ENCODE measurements at regions not wholly inside any gene's neighbourhood (a gene's known extent, or its start where the extent isn't known, plus 50 kb on each side); places are given as distances from the start of the nearest gene placed in this dataset.

DNA sequence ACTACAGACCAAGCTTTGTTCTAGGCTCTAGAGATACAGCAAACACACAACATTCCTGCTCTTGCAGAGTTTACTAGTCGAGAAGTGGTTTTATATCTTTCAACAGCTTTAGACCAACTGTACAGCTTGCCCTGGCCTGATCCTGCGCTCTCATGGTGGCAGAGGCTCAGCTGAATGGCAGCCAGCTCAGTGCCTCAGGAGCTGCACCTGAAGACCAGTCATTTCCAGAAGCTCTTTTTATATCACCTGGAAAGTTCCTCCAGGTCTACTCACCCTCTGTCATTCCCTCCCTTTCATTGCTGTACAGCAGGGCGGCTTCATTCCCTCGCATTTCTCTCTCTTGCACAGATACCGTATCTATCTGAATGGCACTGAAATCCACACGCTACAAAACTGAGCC is 319.8 kb downstream of the GATA3 start:
- Histone ChIP-seq H2AFZ (no peak overlapping the region), H3K4me1 (replicated peaks; ENCODE audit: insufficient read depth) (peaks cover 5% of the 10 kb centered on the region; the same call in 1 of the 2 replicates), H3K27ac (no peak overlapping the region), H3F3A (ENCODE audit: insufficient read depth, low read depth) (0 out of 2 replicates have a peak, but pooled peaks cover 5% of the 10 kb centered on the region), H3K27me3 (ENCODE audit: insufficient read depth, low read depth) (no peaks in the 10 kb centered on the region), H3K9me3 (ENCODE audit: insufficient read depth, low read depth) (0 out of 2 replicates have a peak, but pooled peaks cover 3% of the 10 kb centered on the region), H3K9me2 (ENCODE audit: insufficient read depth) (no peaks in the 10 kb centered on the region), H3K4me2 (no peak overlapping the region), H3K36me3 (ENCODE audit: low read depth) (no peaks in the 10 kb centered on the region), H3K4me3 (no peak overlapping the region), H4K20me1 (ENCODE audit: insufficient read depth) (no peaks in the 10 kb centered on the region), H3K79me2 (ENCODE audit: low read depth) (no peaks in the 10 kb centered on the region)
- no TSS peak for BruUV-seq (replicated peaks)
- DNase-seq, result no peak
- intact Hi-C loops (cut with micrococcal nuclease; ENCODE audit: unreplicated experiment), result no loop called here
- TF ChIP-seq, protein P1, sequence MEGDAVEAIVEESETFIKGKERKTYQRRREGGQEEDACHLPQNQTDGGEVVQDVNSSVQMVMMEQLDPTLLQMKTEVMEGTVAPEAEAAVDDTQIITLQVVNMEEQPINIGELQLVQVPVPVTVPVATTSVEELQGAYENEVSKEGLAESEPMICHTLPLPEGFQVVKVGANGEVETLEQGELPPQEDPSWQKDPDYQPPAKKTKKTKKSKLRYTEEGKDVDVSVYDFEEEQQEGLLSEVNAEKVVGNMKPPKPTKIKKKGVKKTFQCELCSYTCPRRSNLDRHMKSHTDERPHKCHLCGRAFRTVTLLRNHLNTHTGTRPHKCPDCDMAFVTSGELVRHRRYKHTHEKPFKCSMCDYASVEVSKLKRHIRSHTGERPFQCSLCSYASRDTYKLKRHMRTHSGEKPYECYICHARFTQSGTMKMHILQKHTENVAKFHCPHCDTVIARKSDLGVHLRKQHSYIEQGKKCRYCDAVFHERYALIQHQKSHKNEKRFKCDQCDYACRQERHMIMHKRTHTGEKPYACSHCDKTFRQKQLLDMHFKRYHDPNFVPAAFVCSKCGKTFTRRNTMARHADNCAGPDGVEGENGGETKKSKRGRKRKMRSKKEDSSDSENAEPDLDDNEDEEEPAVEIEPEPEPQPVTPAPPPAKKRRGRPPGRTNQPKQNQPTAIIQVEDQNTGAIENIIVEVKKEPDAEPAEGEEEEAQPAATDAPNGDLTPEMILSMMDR (conservative IDR thresholded peaks at IDR 0.05), result no peak
- no peak for TF ChIP-seq EZH2 (IDR thresholded peaks at IDR 0.05; ENCODE audit: low read depth)
- ChIA-PET CTCF (no interaction called here), POLR2A (ENCODE audit: unreplicated experiment) (interaction anchor here (0.6 kb wide), 1 partner anchor 320 kb away, joined by 11 read pairs; the partner anchor contains the start of gene GATA3)

DNA sequence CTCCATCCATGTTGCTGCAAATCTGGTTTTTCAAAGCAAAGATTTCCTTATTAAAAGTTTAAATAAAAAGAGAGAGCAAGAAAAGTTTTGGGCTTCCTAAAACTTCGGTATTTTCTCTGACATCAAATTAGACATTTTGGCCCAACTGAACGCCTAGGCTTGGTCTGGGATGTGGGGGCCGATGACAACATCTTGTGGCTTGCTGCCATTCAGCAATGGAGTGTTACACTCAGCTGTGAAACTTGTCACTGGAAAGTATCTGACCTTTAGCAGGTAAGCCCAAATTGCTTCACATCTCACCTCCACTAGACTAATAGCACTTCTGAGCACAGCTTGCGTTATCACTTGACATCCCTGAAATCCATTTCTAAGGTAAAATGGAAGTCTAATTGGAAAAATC is 320.6 kb downstream of the GATA3 start:
- intact Hi-C loops (cut with micrococcal nuclease; ENCODE audit: unreplicated experiment), result no loop called here
- TF ChIP-seq, protein P1 (conservative IDR thresholded peaks at IDR 0.05), result no peak
- no peak for TF ChIP-seq EZH2 (IDR thresholded peaks at IDR 0.05; ENCODE audit: low read depth)
- H3K4me3 ChIP-seq, result no peak overlapping the region
- H3K36me3 ChIP-seq (ENCODE audit: low read depth), result no peaks in the 10 kb centered on the region
- POLR2A ChIA-PET (ENCODE audit: unreplicated experiment), result no interaction called here
- no peaks in the 10 kb centered on the region for H3K27me3 ChIP-seq (ENCODE audit: insufficient read depth, low read depth)
- DNase-seq, result no peak
- no peaks in the 10 kb centered on the region for H3K79me2 ChIP-seq (ENCODE audit: low read depth)
- CTCF ChIA-PET, result interaction anchor here (0.7 kb wide), 1 partner anchor 71 kb away, joined by 7 read pairs; no protein-coding TSS in a partner anchor
- H3K27ac ChIP-seq, result no peak overlapping the region
- H4K20me1 ChIP-seq (ENCODE audit: insufficient read depth), result no peaks in the 10 kb centered on the region
- 0 out of 2 replicates have a peak, but pooled peaks cover 3% of the 10 kb centered on the region for H3K9me3 ChIP-seq (ENCODE audit: insufficient read depth, low read depth)
- H3K9me2 ChIP-seq (ENCODE audit: insufficient read depth), result no peaks in the 10 kb centered on the region
- no peak overlapping the region for H3K4me2 ChIP-seq
- H2AFZ ChIP-seq, result no peak overlapping the region
- 0 out of 2 replicates have a peak, but pooled peaks cover 4% of the 10 kb centered on the region for H3K4me1 ChIP-seq (replicated peaks; ENCODE audit: insufficient read depth)
- no TSS peak for BruUV-seq (replicated peaks)
- H3F3A ChIP-seq (ENCODE audit: insufficient read depth, low read depth), result 0 out of 2 replicates have a peak, but pooled peaks cover 3% of the 10 kb centered on the region

DNA sequence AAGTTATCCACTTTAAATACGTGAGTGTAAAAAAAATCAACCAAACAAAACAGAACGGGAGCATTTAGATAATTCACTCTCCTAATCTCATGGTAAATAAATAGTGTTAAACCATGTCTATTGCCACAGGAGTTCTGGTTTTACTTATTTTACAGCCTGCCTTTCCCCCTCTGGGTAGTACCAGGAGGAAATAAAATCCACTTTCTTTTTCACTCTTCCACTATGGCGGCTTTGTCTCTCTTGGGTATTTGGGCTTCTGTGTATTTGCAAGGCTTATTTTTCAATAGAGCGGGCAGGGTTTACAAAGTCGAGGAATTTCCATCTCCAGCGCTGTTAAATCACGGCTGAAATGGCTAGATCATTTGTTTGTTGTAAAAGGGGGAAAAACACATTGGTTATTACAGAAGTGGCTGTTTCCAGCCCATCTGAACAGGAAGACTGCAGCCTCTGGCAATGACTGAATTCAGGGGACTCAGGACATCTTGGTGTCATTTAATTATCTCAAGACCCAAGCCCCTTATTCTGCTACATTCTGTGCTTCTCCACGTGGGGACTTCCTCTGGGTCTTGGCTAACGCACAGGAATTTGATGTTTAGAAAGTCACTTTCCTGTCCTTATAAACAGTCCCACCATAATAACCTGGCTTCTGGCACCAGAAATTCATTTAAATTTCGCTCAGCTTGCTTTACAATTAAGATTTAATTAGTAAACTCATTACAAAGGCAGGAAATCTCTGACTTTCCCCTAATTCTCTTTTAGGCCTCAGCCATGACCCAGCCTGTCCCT is 323.9 kb downstream of the GATA3 start:
- ChIA-PET POLR2A (ENCODE audit: unreplicated experiment) (no interaction called here), CTCF (no interaction called here)
- Histone ChIP-seq H3K9me2 (ENCODE audit: insufficient read depth) (no peaks in the 10 kb centered on the region), H3K9me3 (ENCODE audit: insufficient read depth, low read depth) (0 out of 2 replicates have a peak, but pooled peaks cover 3% of the 10 kb centered on the region), H3F3A (ENCODE audit: insufficient read depth, low read depth) (0 out of 2 replicates have a peak, but pooled peaks cover 3% of the 10 kb centered on the region), H3K36me3 (ENCODE audit: low read depth) (no peaks in the 10 kb centered on the region), H3K4me1 (replicated peaks; ENCODE audit: insufficient read depth) (0 out of 2 replicates have a peak, but pooled peaks cover 7% of the 10 kb centered on the region), H3K27me3 (ENCODE audit: insufficient read depth, low read depth) (no peaks in the 10 kb centered on the region), H3K4me3 (no peak overlapping the region), H3K27ac (no peak overlapping the region), H3K4me2 (no peak overlapping the region), H2AFZ (no peak overlapping the region), H4K20me1 (ENCODE audit: insufficient read depth) (no peaks in the 10 kb centered on the region), H3K79me2 (ENCODE audit: low read depth) (no peaks in the 10 kb centered on the region)
- intact Hi-C loops (cut with micrococcal nuclease; ENCODE audit: unreplicated experiment), result no loop called here
- no TSS peak for BruUV-seq (replicated peaks)
- no peak for DNase-seq
- TF ChIP-seq, protein P1 (conservative IDR thresholded peaks at IDR 0.05), result no peak
- TF ChIP-seq EZH2 (IDR thresholded peaks at IDR 0.05; ENCODE audit: low read depth), result no peak
